ENCODE measurements at regions not wholly inside any gene's neighbourhood (a gene's known extent, or its start where the extent isn't known, plus 50 kb on each side); places are given as distances from the start of the nearest gene placed in this dataset.

- H3K4me1 ChIP-seq (ENCODE audit: control insufficient read depth in 2 of 3, insufficient read depth in 2 of 3, low read depth in 1 of 3, low read length in 3 of 3) = no peaks in the 10 kb centered on the region
These were observed 294.6 kb downstream of the NUAK1 start for GRCh38 chr12:105843986-105844760.

GRCh38 chr12:105846331-105846730, 292.4 kb downstream of the NUAK1 start:
- intact Hi-C loops (cut with DNase I) = no loop called here
- H3K9me3 ChIP-seq (ENCODE audit: control insufficient read depth in 2 of 3, insufficient read depth in 1 of 3, low read length in 3 of 3) = no peaks in the 10 kb centered on the region
- H3K4me3 ChIP-seq (ENCODE audit: low read length in 3 of 3) = no peak overlapping the region
- TF ChIP-seq CTCF (IDR thresholded peaks at IDR 0.05; ENCODE audit: borderline replicate concordance, extremely low read depth, insufficient read depth) = no peak
- DNase-seq (no peak), FAIRE-seq (no peak)
- H3K9ac ChIP-seq (ENCODE audit: low read length in 3 of 3) = no peak overlapping the region
- H3K27me3 ChIP-seq (ENCODE audit: control insufficient read depth, insufficient read depth, low read length) = no peaks in the 10 kb centered on the region
- no peaks in the 10 kb centered on the region for H3K4me1 ChIP-seq (ENCODE audit: control insufficient read depth in 2 of 3, insufficient read depth in 2 of 3, low read depth in 1 of 3, low read length in 3 of 3)
- no peak overlapping the region for H3K27ac ChIP-seq (ENCODE audit: low read depth in 2 of 2, low read length in 2 of 2)
- no peaks in the 10 kb centered on the region for H3K36me3 ChIP-seq (ENCODE audit: control insufficient read depth in 2 of 3, insufficient read depth in 3 of 3, low read length in 3 of 3)

More at GRCh38 chr12:105843986-105844760, 294.6 kb downstream of the NUAK1 start:
- H3K4me3 ChIP-seq (ENCODE audit: low read length in 3 of 3) = no peak overlapping the region
- H3K36me3 ChIP-seq (ENCODE audit: control insufficient read depth in 2 of 3, insufficient read depth in 3 of 3, low read length in 3 of 3) = no peaks in the 10 kb centered on the region
- DNase-seq (no peak), FAIRE-seq (no peak)
- no peak for TF ChIP-seq CTCF (IDR thresholded peaks at IDR 0.05; ENCODE audit: borderline replicate concordance, extremely low read depth, insufficient read depth)
- H3K27ac ChIP-seq (ENCODE audit: low read depth in 2 of 2, low read length in 2 of 2) = no peak overlapping the region
- no peak overlapping the region for H3K9ac ChIP-seq (ENCODE audit: low read length in 3 of 3)
- intact Hi-C loops (cut with DNase I) = no loop called here
- H3K9me3 ChIP-seq (ENCODE audit: control insufficient read depth in 2 of 3, insufficient read depth in 1 of 3, low read length in 3 of 3) = no peaks in the 10 kb centered on the region
- H3K27me3 ChIP-seq (ENCODE audit: control insufficient read depth, insufficient read depth, low read length) = no peaks in the 10 kb centered on the region

DNA sequence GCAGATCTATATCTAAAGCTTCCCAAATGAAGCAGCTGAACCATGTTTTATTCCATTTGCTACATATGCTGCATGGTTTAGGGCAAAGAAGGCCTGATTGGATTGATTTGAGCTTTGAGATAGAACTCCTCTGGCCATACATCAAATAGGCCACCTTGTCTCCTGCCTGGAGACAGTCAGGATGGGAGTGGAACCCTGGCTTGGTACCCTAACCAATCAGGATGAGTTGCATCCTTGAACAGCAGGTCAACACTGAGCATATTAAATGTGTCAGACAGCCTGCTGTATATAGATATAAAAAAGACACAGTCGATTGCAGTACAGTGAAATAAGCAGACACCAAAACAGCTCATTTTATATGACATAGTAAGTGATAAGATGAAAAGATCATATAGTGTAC, 291.7 kb downstream of the NUAK1 start:
- TF ChIP-seq CTCF (IDR thresholded peaks at IDR 0.05; ENCODE audit: borderline replicate concordance, extremely low read depth, insufficient read depth) = no peak
- Histone ChIP-seq H3K4me3 (ENCODE audit: low read length in 3 of 3) (no peak overlapping the region), H3K4me1 (ENCODE audit: control insufficient read depth in 2 of 3, insufficient read depth in 2 of 3, low read depth in 1 of 3, low read length in 3 of 3) (no peaks in the 10 kb centered on the region), H3K27ac (ENCODE audit: low read depth in 2 of 2, low read length in 2 of 2) (no peak overlapping the region), H3K9me3 (ENCODE audit: control insufficient read depth in 2 of 3, insufficient read depth in 1 of 3, low read length in 3 of 3) (no peaks in the 10 kb centered on the region), H3K9ac (ENCODE audit: low read length in 3 of 3) (no peak overlapping the region), H3K36me3 (ENCODE audit: control insufficient read depth in 2 of 3, insufficient read depth in 3 of 3, low read length in 3 of 3) (no peaks in the 10 kb centered on the region), H3K27me3 (ENCODE audit: control insufficient read depth, insufficient read depth, low read length) (no peaks in the 10 kb centered on the region)
- intact Hi-C loops (cut with DNase I) = no loop called here
- FAIRE-seq = no peak
- DNase-seq = no peak

Measured in kidney (tissue), 13 donors.